NCI-H345 treated with DMSO at 0.1 percent for 48 hours (cell line): ENCODE measurements at regions not wholly inside any gene's neighbourhood (a gene's known extent, or its start where the extent isn't known, plus 50 kb on each side); places are given as distances from the start of the nearest gene placed in this dataset.
"Not testable (repeated sequence)": the region's sequence is repeated elsewhere in the genome, so short reads cannot be mapped to it uniquely, and the experiment has no call there.

Experiments
- DNase-seq: peaks from one replicate; lab custom pipeline; 2025; ENCODE audit not compliant: unreplicated experiment; lab: John Stamatoyannopoulos, UW

DNA sequence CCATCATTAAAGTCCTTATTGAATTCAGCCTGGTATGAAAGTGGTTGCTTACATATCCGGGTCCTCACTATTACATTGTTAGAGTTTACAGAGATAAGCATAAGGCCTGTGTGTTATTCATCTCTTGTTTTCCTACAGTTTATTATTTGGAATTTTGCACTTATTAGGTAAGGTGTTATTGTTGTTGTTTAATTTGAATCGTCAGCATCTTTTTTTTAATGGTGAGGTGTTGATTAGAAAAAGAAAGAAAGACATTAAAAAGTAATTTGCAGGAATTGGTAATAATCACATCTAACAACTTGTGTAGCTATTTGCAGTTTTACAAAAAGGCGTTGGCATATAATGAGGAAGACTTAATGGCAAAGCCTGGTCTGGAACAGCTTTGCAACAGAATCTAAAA, 158.6 kb downstream of the SAMD5 start:
- no peak for DNase-seq

DNA sequence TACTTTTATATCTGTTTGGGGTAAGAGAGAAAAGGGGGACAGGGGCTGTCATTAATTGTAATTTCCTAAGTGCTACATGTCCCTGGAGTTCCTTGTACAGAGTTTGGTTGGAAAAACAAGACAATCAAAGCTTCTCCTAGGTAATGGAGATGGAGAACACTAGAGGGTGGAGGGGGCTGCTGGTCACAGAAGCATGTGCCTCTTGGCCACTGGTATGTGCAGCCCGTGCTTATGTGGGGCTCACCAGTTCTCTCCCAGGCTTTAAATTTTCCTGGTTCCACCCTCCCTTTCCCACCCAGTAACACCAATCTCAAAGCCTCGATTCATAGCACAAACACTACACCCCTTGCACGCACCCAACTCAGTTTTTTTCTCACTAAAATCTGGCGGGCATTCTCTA, 165.6 kb downstream of the SAMD5 start:
- DNase-seq: no peak

DNA sequence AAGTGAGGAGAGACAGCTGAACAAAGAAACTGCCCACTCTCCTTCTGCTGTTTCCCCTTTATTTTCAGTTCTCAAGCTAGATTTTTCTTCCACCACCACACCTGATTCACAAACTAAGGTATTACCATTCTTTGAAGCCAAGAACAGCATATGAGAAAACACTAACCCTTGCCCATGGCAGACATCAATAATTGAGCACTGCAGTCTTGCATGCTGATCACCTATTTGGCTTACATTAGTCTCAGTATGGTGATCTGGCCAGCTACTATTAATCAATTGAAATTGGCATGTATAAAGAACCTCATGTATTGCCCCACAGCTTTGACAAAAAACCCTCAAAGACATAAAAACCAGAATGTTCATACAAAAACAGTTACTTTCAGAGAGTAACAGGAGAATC, 166.3 kb downstream of the SAMD5 start:
- DNase-seq: no peak

DNA sequence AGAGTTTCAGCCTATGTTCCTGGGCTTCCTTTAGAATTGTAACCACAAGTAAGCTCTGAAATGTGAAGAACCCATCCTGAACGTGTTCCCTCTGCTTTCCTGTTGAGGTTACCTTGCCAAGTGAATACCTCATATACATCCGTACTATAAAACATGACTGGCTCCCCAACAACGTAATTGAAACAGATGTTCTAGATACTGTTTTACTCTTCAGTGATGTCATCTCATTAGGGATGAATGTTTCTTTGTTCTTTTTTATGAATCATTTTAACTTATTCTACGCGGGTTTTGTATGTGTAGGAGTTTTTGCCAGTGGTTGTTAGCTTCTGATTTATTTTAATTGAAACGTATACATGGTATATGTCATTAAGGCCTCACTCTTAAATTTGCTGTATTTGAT, 166.8 kb downstream of the SAMD5 start:
- no peak for DNase-seq

DNA sequence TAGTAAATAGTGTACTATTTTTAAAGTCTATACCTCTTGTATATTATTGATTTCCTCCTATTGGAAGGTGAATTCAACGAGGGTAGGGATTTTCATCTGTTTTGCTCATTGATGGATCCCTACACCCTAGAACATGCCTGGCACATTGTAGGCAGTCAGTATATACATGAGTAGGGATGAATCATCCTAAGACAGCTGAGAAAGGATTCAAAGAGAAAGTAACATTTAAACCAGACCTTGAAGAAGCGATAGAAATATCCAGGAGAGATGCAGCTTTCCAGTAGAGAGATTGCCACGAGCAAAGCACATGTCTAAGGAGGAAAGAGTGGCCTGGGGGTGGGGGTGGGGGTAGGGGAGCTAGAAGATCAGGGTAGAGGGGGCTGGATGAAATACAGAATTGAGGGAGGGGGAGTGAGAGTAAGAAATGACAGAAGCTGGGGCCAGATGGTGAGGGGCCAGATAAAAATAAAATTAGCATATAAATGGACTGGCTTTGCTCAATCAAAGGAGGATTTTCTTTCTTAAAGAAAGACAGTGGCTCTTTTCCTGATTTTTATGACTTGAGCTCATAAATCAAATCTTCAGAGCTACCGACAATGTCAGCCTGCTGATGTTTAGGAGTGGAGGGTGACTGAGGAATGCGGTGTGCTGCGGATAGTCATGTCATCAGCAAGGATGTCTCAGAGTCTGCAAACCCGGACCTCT, 168.2 kb downstream of the SAMD5 start:
- DNase-seq: no peak

DNA sequence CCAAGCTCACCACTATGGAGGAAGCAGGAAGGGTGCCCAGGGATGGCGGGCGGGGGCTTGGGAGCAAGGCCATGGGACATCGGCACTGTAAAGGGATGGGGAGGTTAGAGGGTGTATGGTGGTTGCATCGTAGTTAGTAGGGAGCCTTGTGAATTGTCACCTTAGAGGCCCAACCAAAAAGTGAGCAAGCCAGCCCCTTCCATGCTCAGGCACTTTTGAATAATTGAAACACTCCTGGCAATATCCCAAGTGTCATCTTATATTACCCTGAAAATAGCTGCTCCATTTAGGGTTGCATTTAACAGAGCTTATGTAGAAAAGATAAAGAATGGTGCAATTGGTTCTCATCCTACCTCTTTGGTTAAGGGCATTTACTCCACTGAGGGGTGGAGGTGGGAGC, 169.2 kb downstream of the SAMD5 start:
- DNase-seq: no peak

DNA sequence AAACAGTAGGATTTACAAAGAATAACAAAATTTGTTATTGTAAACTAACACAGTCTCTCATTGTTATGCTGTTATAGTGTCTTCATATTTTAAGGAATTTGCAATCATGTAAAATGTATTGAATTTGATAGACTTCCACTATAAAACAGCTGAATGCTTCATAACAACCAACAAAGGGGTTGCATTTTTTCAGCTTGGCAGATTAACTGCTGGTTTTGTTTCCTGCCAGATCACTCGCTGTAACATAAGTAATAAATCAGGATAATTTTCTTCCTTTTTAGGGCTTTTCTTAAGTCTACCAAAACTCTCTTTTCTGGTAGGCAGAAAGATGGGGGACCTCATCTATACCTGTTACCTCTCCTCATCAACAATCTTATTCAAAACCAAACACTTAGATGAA, 169.8 kb downstream of the SAMD5 start:
- no peak for DNase-seq

DNA sequence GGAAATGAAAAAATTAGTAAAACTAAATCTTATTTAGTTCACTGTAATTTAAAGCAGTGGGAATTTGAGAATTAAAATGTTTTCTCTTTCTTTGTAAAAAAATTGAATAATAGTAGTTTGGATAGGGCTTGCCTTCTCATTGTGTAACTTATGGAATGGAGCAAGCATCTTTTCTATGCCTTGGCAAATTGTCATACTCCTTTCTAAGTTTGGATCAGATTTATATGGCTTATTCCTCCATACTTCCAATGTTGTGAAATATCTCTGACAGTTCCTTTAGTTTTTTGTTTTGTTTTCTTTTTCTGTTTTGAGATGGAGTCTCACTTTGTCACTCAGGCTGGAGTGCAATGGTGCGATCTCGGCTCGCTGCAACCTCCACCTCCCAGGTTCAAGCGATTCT, 176.4 kb downstream of the SAMD5 start:
- no peak for DNase-seq

DNA sequence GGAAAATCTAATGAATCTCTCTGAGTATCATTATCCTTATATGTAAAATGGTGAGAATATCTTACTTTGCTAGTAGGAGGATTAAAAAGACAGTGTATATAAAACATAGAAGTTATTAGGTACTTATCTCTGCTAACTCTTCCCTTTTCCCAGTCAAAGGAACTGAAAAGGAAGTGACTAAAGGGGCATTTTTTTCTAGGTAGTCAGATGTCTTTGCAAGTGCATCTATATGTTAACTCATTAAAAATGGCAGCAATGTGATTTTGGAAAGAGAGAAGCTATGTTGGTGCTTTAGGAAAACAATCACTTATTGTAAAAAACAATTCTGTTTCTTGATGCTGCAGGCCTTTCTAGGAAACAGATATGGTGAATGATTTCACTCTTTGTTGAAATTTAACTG, 180.9 kb downstream of the SAMD5 start:
- no peak for DNase-seq

DNA sequence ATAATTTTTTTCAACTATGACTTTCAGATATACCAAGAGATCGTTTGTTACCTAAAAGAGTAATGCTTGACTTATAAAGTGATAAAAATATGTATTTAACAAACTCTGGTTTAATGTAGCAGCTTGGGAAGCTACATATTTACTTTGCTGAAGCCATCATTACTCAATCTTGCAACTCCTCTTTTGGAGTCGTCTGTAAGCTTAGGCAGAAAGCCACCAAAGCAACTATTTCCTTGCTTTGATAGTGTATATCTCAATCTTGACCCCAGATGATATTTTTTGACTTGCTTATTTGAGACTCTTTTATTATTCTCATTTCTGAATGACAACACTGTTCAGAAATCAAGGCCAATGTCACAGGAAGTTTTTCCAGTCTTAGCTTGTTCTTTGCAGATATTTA, 183.0 kb downstream of the SAMD5 start:
- DNase-seq: no peak

DNA sequence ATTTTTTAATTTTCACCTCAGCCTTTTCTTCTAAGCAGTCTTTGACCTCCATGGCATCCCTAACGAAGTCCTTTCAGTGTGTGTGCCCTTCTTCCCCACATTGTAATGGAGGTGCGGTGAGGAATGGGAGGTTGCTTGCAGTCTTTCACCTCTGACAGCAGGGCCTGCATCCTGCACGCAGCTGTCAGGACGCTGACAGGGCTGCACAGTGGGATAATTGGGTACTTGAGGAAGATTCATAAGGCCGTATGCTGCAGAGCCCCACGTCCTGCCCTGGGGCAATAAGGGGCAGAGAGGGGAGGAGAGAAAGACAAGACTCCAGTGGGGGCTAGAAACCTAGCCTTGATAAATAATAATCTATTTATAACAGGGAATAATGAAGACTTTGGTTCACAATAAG, 184.7 kb downstream of the SAMD5 start:
- DNase-seq: no peak

DNA sequence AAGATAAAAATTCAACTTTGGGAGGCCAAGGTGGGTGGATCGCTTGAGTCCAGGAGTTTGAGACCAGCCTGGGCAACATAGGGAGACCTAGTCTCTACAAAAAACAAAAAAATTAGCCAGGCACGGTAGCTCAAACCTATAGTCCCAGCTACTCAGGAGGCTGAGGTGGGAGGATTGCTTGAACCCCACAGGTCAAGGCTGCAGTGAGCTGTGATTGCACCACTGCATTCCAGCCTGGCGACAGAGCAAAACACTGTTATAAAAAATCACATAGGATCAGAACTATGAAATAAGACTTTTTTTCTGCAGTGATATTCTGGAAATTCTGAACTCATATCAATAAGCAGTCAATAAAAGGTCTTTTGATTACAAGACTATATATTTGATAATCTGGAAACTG, 186.1 kb downstream of the SAMD5 start:
- DNase-seq: not testable (repeated sequence)

DNA sequence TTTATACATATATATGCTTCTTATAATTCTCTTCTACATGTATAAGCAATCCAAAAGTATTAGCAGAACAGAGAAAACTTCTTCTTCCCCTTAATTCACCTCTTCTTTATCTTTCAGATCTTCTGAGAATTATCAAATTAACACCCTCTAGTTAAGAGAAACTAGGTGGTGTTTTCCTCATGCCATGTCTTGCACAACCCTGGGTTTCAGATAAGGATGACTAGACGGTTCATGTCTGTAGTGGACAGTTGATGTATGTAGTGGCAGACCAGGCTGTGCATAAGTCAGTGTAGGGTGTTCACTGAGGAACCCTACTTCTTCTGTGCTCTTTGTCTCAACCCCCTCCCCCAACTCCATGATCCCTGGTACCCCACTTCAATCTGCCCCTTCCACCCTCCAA, 187.3 kb downstream of the SAMD5 start:
- no peak for DNase-seq

DNA sequence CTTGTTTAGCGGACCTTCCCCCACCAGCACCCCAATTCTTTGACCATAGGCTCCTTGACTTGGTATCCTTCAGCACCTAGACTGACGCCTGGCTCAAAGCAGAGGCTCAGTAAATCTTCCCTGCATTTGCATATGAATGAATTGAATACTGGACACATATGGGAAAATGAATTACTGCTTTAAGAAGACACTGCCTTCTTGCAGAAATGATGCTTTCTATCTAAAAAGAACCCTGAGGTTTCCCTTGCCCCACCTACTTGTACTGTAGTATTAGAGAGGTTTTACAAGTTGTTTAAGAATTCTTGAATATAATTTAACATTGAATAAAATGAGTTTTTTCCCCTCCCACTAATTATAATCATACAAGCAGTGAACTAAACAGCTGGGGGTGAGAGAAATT, 190.7 kb downstream of the SAMD5 start:
- no peak for DNase-seq

DNA sequence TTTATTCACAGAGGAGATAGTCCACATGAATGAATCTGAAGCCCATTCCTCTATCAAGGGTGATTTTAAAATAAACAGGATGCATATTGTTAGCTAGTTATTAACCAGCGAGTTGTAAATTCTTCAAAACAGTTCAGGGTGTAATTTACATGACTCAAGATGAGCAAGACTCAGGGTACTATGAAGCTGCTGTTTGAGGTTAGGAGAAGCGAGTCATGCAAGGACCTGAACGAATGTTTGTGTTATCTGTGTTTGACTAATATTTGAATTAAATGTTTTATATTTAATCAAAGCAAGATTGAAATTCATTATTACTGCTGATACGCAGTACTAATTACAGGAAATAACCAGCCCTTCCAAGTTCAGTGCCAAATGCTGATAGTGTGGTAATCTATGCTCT, 191.1 kb downstream of the SAMD5 start:
- DNase-seq: no peak

DNA sequence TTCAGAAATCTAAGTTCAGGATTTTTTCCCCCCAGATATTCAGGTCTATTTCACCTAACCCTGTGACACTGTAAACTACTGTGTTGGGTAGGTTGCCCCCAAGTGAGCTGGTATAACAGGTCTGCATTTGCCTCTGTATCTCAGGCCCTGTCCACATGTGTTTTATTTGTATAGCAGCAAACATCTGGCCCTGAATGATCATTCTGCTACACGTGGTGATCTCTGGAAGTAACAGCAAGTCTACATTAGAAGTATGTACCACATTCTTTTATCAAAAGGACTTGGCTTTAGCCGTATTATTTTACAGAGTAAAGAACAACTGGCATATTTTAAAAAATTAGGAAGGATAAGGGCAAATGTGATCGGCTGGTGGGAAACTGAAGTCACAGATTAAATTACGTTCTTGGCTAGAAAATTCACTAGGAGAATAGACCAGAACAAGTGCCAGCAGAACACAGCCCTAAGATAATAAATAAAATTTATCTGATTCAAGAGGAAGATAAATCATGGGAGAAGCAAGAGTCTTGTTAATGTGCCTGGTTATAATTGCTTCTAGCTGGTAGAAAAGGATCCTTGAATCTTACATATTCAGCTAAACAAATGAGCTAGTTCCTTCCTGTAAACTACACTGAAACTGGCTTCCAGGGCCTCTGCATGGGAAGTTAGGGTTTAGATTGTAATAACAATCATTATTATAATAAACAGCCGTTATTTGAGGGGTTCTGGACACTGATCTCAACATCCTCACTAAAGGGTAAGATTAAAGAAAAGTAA, 192.1 kb downstream of the SAMD5 start:
- DNase-seq: no peak

DNA sequence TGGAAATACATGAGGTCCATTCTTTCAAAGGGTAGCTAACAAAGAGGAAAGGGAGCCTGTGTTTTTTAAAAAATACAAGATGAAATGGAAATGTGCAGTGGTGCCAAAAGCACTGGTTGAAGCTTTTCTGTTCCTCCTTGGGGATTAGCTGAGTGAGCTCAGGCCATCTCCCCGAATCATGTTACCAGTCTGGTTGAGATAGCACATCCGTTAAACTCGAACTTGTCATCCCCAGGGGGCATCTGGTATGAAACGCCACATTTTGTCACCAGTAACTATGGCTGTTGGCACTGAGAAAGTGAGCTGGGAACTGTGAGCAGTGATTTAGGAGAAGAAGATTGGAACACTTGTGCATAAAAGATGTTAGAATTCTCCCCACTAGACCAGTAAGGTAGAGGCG, 196.2 kb downstream of the SAMD5 start:
- no peak for DNase-seq

DNA sequence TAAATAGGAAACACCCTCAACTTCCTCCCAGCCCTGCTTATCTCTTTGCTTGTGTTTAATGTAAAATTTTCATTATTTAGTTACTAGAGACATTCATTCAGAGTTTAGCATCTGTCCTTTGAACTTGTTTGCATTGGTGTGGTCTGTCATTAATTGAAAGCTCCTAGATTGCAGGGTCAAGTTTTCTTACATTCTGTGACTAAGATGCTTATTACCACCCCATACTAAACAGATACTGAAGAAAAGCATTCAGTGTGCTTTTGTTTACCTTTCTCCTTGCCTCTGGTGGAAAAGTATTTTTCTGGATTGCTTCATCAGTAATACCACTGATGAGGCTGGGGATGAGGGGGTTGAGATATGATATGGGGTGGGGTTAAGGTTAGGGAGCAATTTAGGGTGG, 199.0 kb downstream of the SAMD5 start:
- no peak for DNase-seq

DNA sequence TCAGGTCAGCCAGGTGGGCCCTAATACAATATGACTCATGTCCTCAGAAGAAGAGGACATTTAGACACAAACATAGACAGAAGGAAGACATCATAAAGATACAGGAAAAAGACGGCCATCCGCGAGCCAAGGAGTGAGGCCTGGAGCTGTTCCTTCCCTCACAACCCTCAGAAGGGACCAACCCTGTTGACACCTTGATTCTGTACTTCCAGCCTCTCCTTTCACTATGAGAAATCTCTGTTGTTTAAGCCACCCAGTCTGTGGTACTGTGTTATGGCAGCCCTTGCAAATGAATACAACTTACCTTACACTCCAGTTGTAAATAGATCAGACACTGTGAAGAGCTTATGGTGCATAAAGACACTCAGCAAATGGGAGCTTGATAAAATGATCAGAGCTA, 199.7 kb downstream of the SAMD5 start:
- no peak for DNase-seq

DNA sequence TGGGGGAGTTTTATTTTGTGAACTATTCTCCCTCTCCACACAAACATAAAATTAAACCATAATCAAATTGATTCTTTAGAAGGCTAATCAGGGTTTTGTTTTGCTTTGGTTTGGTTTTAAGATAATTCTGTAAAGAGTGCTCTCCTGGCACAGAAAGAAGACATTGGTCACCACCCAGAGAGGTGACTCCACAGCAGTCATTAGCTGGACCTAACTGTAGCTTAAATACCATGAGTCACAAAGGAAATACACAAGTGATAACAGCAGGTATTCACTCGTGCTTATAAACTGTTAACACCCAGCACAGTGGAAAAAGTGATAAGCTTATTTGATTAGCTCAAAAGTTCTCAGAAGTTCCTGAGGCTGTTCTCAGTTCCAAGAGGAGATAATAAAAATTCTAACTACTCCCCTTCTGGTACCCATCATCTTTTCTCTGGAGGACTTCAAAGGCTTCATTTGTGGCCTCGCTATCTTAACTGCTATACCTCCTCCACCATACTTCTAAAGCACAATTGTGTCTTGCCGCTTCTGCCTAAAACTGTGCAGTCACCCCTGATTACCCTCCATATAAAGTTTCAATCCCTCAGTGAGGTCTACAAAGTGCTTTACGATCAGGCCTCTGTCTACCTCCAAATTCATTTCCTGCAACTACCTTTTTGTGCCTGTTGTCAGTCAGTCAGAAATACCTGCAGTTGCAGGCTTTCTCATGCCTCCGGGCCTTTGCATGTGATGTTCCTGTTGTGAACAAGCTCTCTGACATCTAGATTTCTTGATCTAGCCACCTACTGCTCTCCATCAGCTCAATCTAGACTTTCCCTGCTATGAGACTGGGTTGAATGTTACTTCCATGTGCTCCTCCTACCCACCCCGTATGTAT, 201.1 kb downstream of the SAMD5 start:
- DNase-seq: no peak

DNA sequence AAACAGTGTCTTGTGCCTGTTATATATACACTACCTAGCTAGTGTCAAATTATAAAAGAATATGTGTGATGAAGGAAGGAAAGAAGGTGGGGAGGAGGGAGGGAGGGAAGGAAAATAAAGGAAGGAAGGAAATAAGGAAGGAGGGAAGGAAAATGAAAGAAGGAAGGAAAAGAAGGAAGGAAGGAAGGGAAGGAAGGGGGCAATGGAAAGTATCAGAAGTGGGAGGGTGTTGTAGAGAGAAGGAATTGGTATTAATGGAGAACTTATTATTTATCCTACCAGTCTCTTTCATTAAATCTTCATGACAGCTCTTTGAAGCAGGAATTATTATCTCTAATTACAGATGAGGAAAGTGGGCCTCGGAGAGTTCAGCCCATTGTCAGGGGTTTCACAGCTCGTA, 202.4 kb downstream of the SAMD5 start:
- no peak for DNase-seq

DNA sequence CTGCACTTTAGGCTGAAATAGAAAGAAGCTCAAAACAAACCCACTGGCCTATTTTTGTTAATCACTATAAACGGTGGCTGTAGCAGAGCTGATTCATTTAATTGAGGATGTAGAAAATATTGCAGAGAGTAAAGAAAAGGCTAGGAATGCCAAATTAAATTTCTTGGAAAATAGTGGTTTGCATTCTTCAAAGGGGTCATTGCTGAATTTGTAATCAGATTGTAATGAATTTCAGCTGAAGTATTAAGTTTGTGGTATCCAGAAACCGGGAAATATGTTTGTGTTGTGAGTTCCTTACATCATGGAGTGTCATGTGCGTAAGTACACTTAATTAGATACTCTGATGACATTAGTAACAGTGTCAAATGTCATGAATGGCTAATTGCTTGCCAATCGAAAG, 203.0 kb downstream of the SAMD5 start:
- no peak for DNase-seq
